ENCODE measurements at regions not wholly inside any gene's neighbourhood (a gene's known extent, or its start where the extent isn't known, plus 50 kb on each side); places are given as distances from the start of the nearest gene placed in this dataset.

DNA sequence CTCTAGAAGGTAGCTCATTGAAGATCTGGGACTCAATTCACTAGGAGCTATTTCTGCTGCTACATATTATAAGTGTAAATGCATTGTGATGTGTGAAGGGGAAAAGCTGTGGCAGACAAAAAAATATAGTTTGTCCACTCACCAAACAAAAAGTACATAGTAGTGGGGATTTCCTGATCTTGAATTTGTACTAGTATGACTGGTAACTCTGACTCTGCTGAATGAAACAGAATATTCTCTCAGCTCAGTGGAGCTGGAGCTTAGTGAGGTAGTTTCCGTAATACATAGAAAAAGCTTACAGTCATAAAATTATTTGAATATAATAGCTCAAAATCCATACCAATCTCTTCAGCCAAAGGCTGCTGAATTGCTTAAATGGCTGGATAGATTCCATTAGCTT, 455.6 kb upstream of the CD180 start:
- TF ChIP-seq, protein P1, sequence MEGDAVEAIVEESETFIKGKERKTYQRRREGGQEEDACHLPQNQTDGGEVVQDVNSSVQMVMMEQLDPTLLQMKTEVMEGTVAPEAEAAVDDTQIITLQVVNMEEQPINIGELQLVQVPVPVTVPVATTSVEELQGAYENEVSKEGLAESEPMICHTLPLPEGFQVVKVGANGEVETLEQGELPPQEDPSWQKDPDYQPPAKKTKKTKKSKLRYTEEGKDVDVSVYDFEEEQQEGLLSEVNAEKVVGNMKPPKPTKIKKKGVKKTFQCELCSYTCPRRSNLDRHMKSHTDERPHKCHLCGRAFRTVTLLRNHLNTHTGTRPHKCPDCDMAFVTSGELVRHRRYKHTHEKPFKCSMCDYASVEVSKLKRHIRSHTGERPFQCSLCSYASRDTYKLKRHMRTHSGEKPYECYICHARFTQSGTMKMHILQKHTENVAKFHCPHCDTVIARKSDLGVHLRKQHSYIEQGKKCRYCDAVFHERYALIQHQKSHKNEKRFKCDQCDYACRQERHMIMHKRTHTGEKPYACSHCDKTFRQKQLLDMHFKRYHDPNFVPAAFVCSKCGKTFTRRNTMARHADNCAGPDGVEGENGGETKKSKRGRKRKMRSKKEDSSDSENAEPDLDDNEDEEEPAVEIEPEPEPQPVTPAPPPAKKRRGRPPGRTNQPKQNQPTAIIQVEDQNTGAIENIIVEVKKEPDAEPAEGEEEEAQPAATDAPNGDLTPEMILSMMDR (optimal IDR thresholded peaks at IDR 0.05 in 1 of 3, IDR thresholded peaks at IDR 0.05 in 1 of 3, conservative IDR thresholded peaks at IDR 0.05 in 1 of 3; ENCODE audit: extremely low read depth in 1 of 3, insufficient read depth in 2 of 3, low read length in 3 of 3) = no peak
- TF ChIP-seq EZH2 (IDR thresholded peaks at IDR 0.05; ENCODE audit: low read length) = no peak
